ENCODE measurements at regions not wholly inside any gene's neighbourhood (a gene's known extent, or its start where the extent isn't known, plus 50 kb on each side); places are given as distances from the start of the nearest gene placed in this dataset.
"Not testable (repeated sequence)": the region's sequence is repeated elsewhere in the genome, so short reads cannot be mapped to it uniquely, and the experiment has no call there.

GRCh38 chr1:95582191-95582590 lies 348.2 kb downstream of the RWDD3 start:
- in situ Hi-C loops (cut with HindIII; ENCODE audit: low sequenced_read_pairs) = no loop called here

- in situ Hi-C loops (cut with HindIII; ENCODE audit: low sequenced_read_pairs) = no loop called here
Measured at GRCh38 chr1:95582746-95583145, 348.7 kb downstream of the RWDD3 start.

GRCh38 chr1:95583661-95584210 lies 349.7 kb downstream of the RWDD3 start:
- in situ Hi-C loops (cut with HindIII; ENCODE audit: low sequenced_read_pairs) = no loop called here

- in situ Hi-C loops (cut with HindIII; ENCODE audit: low sequenced_read_pairs) = no loop called here
Measured at GRCh38 chr1:95584315-95584714, 350.3 kb downstream of the RWDD3 start.

GRCh38 chr1:95604771-95605170 lies 370.8 kb downstream of the RWDD3 start:
- in situ Hi-C loops (cut with HindIII; ENCODE audit: low sequenced_read_pairs) = no loop called here

GRCh38 chr1:95614197-95614596 lies 380.2 kb downstream of the RWDD3 start:
- in situ Hi-C loops (cut with HindIII; ENCODE audit: low sequenced_read_pairs) = no loop called here

GRCh38 chr1:95615421-95615820 lies 381.4 kb downstream of the RWDD3 start:
- in situ Hi-C loops (cut with HindIII; ENCODE audit: low sequenced_read_pairs) = no loop called here

- in situ Hi-C loops (cut with HindIII; ENCODE audit: low sequenced_read_pairs) = no loop called here
Measured at GRCh38 chr1:95620076-95620475, 386.1 kb downstream of the RWDD3 start.

GRCh38 chr1:95622609-95623008 lies 388.6 kb downstream of the RWDD3 start:
- in situ Hi-C loops (cut with HindIII; ENCODE audit: low sequenced_read_pairs) = no loop called here

GRCh38 chr1:95625224-95625623 lies 391.2 kb downstream of the RWDD3 start:
- in situ Hi-C loops (cut with HindIII; ENCODE audit: low sequenced_read_pairs) = no loop called here

GRCh38 chr1:95627244-95627643 lies 393.2 kb downstream of the RWDD3 start:
- in situ Hi-C loops (cut with HindIII; ENCODE audit: low sequenced_read_pairs) = no loop called here

GRCh38 chr1:95631695-95632094 lies 397.7 kb downstream of the RWDD3 start:
- in situ Hi-C loops (cut with HindIII; ENCODE audit: low sequenced_read_pairs) = no loop called here

GRCh38 chr1:95635811-95636210 lies 401.8 kb downstream of the RWDD3 start:
- in situ Hi-C loops (cut with HindIII; ENCODE audit: low sequenced_read_pairs) = no loop called here

GRCh38 chr1:95636897-95637296 lies 402.9 kb downstream of the RWDD3 start:
- in situ Hi-C loops (cut with HindIII; ENCODE audit: low sequenced_read_pairs) = no loop called here

GRCh38 chr1:95640746-95641145 lies 406.7 kb downstream of the RWDD3 start:
- in situ Hi-C loops (cut with HindIII; ENCODE audit: low sequenced_read_pairs) = no loop called here

GRCh38 chr1:95641386-95641785 lies 407.4 kb downstream of the RWDD3 start:
- in situ Hi-C loops (cut with HindIII; ENCODE audit: low sequenced_read_pairs) = no loop called here

- in situ Hi-C loops (cut with HindIII; ENCODE audit: low sequenced_read_pairs) = no loop called here
Measured at GRCh38 chr1:95642035-95642434, 408.0 kb downstream of the RWDD3 start.

GRCh38 chr1:95643071-95643470 lies 409.1 kb downstream of the RWDD3 start:
- in situ Hi-C loops (cut with HindIII; ENCODE audit: low sequenced_read_pairs) = no loop called here

- in situ Hi-C loops (cut with HindIII; ENCODE audit: low sequenced_read_pairs) = not testable (repeated sequence)
Measured at GRCh38 chr1:95645126-95645525, 411.1 kb downstream of the RWDD3 start.

GRCh38 chr1:95650631-95651030 lies 416.6 kb downstream of the RWDD3 start:
- in situ Hi-C loops (cut with HindIII; ENCODE audit: low sequenced_read_pairs) = no loop called here

GRCh38 chr1:95652423-95652965 lies 418.5 kb downstream of the RWDD3 start:
- in situ Hi-C loops (cut with HindIII; ENCODE audit: low sequenced_read_pairs) = no loop called here

- in situ Hi-C loops (cut with HindIII; ENCODE audit: low sequenced_read_pairs) = no loop called here
Measured at GRCh38 chr1:95653618-95654017, 419.6 kb downstream of the RWDD3 start.

GRCh38 chr1:95655321-95656020 lies 421.5 kb downstream of the RWDD3 start:
- in situ Hi-C loops (cut with HindIII; ENCODE audit: low sequenced_read_pairs) = no loop called here
